Islet precursor cell (in vitro differentiated cells): ENCODE measurements at regions not wholly inside any gene's neighbourhood (a gene's known extent, or its start where the extent isn't known, plus 50 kb on each side); places are given as distances from the start of the nearest gene placed in this dataset.

Experiments
- DNase-seq: peaks from one replicate; pipeline ENCODE4 v3.0.0-alpha.2; 2018

GRCh38 chr9:103942651-103943050, 151.5 kb upstream of the SMC2 start:
- DNase-seq = no peak

- DNase-seq = no peak
These were observed 145.0 kb upstream of the SMC2 start for GRCh38 chr9:103949096-103949495.

- no peak for DNase-seq
These were observed 116.9 kb upstream of the SMC2 start for GRCh38 chr9:103977163-103977562.

GRCh38 chr9:103978396-103978795, 115.7 kb upstream of the SMC2 start:
- no peak for DNase-seq

- DNase-seq = no peak
These were observed 112.2 kb upstream of the SMC2 start for GRCh38 chr9:103981912-103982311.

GRCh38 chr9:103985077-103985476, 109.0 kb upstream of the SMC2 start:
- DNase-seq = no peak

- DNase-seq = no peak
These were observed 105.3 kb upstream of the SMC2 start for GRCh38 chr9:103988821-103989220.

GRCh38 chr9:103990311-103990710, 103.8 kb upstream of the SMC2 start:
- DNase-seq = no peak

- no peak for DNase-seq
These were observed 103.1 kb upstream of the SMC2 start for GRCh38 chr9:103991001-103991400.

- DNase-seq = no peak
These were observed 102.4 kb upstream of the SMC2 start for GRCh38 chr9:103991698-103992097.

GRCh38 chr9:103992938-103993579, 101.0 kb upstream of the SMC2 start:
- no peak for DNase-seq

GRCh38 chr9:103997856-103998370, 96.2 kb upstream of the SMC2 start:
- DNase-seq = no peak

- DNase-seq = no peak
These were observed 94.6 kb upstream of the SMC2 start for GRCh38 chr9:103999375-104000062.

GRCh38 chr9:104009826-104010225, 84.3 kb upstream of the SMC2 start:
- no peak for DNase-seq

- no peak for DNase-seq
These were observed 72.0 kb upstream of the SMC2 start for GRCh38 chr9:104022083-104022482.

- DNase-seq = no peak
These were observed 69.0 kb upstream of the SMC2 start for GRCh38 chr9:104025104-104025503.

- DNase-seq = no peak
These were observed 68.2 kb upstream of the SMC2 start for GRCh38 chr9:104025945-104026344.

- no peak for DNase-seq
These were observed 66.8 kb upstream of the SMC2 start for GRCh38 chr9:104027295-104027694.

- DNase-seq = no peak
These were observed 65.3 kb upstream of the SMC2 start for GRCh38 chr9:104028827-104029226.
